HG02763 (cell line): ENCODE measurements at regions not wholly inside any gene's neighbourhood (a gene's known extent, or its start where the extent isn't known, plus 50 kb on each side); places are given as distances from the start of the nearest gene placed in this dataset.
"Not testable (repeated sequence)": the region's sequence is repeated elsewhere in the genome, so short reads cannot be mapped to it uniquely, and the experiment has no call there.

ENCODE experiments used
- ATAC-seq: cut with Tn5 transposase; IDR thresholded peaks from one replicate; pipeline ENCODE4 v1.9.1; 2021; ENCODE audit warnings: mild to moderate bottlenecking, moderate library complexity; ENCODE audit not compliant: unreplicated experiment

DNA sequence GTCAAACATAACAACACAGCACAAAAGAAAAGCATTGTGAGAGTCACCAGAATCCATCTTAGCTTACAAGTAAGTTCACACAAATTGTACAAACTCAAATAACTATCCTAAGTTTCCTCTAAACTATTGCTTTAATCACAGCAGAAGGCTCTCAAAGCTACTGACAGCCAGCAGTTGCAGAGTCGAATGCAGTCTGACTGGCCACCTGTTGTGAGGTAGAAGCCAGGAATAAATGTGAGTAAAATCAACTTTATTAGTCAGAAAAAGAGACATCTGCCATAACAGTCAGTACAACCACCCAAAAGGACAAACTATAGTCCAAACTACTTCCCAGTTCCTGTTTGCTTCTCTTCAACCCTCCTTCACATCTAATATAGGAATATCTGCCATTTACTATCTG is 231.7 kb upstream of the USP15 start:
- ATAC-seq, result no peak

DNA sequence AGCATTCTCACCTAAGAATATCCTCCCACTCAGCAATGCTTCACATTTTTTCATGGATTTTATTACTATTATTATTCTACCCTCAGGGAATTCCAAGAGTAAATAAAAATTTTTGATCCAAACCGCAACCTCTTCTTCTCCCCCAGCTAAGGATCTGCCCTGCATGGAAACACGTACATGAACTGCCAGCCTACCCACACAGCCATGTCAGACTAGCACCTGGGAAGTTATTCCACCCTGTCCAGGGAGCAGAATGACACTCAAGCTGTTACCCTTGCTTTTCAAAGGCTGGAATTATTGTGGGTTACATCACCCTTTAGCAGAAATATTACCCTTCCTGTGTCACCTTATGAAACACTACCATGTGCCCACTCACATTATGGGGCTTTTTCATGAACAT is 227.3 kb upstream of the USP15 start:
- ATAC-seq, result no peak

DNA sequence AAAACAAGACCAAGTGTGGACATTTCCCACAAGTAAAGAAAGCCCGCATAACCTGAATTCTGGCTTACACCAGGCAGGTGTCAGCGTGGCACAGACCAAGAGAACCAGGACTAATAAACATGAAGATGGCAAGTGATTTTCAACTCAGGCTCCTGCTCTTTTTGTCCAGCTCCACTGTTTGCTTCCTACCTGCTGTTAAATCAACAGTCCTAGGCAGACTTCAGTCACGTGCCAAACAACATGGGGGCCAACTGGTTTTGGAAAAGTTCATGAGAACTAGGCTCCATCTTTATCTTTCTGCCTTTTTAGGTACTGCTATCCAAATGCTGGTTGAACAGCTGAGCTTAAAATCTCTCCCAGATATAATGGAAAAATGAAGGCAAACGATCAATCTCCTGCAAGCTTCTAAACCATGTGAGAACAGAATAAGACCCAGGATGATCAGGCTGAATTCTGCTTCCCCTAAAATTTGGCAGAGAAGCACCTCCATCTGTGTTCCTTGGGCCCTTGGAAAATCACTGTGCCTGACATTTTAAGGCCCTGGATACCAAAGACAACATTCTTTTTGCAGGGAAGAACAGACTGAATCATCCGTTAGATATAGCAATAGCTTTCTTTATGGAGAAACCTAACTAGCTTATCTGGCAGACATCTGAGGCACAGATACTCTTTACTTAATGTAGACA is 215.6 kb upstream of the USP15 start:
- no peak for ATAC-seq

DNA sequence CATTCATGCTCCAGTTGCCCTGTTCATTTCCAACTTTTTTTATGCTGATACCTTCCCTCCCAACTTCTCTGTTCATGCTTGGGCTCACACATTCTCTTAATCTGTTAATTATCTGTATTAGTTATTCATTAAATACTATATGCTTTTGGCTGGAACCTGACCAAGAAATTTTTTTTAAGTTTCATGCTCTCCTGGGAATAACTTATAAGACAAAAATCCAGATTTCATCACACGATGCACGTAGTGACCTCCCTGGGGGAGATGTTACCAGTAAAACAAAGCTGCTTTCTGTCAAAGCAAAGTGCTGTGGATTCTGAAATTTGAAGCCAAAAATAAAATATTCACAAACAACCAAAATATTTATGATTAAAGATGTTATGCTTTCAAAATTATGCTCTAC is 215.0 kb upstream of the USP15 start:
- no peak for ATAC-seq

DNA sequence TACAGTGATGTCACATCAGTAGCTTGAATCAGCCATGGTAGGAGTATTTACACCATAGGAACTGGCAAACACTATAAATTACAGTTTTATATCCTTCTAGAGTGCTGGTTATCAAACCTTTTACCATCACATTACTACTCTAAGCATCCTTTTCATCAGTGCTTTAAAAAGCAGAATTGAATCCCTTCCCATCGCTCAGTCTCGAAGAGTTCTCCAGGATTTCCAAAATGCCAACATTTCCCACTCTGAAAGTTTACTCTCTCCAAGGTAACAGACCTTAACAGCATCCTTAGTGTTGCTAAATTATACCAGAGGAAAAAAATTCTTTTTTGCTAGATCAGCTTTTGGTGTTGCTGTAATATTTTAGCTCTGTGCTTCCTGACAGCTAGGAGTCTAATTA is 209.4 kb upstream of the USP15 start:
- no peak for ATAC-seq

DNA sequence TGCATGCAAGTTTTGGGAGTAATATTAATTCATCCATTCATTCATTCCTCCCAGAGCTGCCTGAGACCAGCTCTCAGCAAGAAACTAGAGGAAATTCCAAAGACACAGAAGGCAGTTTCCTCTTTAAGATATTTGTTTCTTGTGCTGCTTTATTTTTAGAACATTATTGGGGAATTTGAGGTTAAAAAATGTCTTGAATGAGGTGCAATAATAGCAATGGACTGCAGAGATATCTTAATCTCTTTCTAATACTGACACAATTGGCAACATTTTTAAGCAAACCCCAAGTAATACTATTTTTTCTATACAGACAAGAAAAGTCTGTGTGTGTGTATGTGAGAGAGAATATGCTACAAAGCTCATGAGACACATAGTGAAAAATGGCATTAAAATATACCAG is 190.2 kb upstream of the USP15 start:
- ATAC-seq, result no peak

DNA sequence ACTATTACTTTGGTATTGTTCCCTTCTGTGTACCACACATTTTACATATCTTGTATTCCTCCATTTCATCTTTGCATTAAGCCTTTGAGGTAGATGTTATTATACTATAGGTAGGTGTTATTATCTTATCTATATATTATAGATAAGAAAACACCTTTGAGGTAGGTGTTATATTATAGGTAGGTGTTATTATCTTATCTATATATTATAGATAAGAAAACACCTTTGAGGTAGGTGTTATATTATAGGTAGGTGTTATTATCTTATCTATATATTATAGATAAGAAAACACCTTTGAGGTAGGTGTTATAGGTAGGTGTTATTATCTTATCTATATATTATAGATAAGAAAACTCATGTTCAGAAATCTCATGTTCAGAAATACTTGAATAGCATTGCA is 187.0 kb upstream of the USP15 start:
- not testable (repeated sequence) for ATAC-seq

DNA sequence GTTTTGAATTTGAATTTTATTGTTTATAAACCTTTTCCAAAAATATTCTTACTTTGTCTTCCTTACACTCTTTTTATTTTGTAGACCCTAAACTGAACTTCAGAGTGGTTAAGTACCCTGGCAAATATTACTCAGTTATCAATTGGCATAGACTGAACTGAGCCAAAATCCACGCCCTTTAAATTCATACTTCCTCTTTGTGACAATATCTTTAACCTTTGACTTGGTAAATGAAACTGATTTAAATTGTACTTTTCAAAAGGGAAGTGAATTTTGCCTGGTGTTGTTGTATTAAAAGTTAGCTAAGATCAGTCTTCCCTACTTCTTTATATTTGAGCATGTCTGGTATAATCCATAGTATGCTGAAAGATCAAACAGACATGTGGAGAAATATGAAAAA is 184.3 kb upstream of the USP15 start:
- no peak for ATAC-seq

DNA sequence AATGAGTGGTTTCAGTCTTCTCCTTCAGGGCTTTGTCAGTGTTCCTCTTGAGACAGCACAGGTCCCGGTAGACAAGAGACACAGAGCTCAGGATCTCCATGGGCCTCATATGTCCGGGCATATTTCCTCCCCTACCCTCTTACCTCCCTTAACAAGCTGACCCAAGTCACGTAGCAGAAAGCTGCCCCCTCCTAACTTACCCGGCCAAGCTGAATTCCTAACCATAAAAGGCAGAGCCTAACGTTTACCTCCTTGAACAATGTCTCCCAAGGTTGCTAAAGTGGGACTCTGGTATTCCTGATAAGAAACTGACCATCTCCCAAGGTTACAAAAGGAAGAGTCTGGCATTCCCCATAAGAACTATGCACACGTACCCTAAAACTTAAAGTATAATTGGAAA is 182.2 kb upstream of the USP15 start:
- no peak for ATAC-seq

DNA sequence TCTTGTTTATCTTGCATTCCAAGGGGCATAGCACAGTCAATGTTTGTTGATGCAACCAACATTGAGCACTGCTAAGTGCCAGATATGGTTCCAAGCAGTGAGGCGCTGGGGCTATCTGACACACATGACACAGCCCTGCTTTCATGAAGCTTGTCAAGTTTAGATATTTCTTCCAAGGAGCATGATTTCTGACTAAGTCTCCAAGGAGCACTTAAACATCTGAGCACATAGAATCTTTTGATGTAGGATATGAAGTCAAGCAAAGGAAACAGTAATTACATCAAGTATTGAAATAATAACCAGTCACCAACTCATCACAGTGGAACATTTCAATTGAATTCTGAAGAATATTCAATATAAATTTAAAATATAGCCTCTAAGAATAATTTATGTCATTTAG is 177.8 kb upstream of the USP15 start:
- no peak for ATAC-seq

DNA sequence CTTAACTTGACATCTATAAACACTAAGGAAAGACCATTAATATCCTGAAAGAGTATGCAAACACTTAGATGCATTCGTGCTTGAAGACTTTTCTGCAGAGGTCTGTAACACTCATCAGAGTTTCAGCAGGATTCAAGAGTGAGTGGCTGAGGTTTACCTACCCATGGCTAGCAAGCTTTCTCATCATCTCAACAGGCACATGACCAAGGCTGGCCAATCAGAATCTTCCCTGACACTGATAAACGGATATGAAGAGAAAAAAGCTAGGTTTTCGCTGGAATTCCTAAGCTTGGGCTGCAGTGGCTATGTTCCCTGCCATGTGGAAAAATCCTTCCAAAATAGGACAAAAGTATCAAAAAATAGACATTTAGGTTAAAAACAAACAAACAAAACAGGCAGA is 162.1 kb upstream of the USP15 start:
- no peak for ATAC-seq

DNA sequence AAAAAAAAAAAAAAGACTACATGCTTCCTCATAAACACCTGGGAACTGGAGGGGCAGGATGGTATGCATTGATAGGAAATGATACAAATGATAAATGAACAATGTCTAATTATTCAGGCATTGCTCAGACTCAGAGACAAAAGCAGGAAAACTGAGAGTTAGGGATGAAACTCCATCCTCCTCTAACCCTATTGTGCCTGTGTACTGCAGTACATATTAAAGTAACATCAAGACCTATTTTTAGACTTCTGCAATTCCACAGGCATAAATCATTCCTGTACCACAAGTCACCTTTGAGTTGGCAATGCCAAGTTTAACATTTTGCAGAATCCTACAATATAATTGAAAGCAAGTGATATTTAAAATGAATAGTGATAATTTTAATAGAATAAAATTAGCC is 156.5 kb upstream of the USP15 start:
- ATAC-seq, result no peak

DNA sequence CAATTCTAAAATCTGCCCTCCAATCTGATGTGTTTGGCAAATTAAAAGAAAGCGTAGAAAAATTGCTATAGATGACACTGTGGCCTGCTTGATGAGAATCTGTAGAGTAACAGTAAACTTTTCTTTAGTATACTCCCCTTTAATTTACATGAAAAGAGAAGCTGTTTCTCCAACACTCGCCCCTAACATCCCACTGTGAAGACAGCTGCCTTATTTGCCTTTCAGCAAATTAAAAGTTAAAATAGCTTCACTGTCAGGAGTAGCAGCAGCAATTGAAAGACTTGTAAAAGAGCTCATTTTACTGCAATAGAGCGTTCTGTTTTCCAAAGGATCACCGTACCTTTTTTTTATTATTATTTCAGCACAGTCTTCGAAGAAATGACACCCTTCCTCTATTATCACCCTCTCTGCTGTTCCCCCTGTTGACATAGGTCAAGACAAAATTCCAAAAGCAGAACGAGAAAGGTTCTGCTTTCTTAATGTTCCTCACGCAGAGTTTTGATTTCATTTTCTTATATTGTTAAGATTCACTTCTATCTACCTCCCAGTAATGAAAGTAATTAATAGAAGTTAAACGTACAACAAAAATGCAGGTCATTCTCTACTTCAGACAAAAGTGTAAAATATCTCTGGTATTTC is 153.5 kb upstream of the USP15 start:
- ATAC-seq, result no peak

DNA sequence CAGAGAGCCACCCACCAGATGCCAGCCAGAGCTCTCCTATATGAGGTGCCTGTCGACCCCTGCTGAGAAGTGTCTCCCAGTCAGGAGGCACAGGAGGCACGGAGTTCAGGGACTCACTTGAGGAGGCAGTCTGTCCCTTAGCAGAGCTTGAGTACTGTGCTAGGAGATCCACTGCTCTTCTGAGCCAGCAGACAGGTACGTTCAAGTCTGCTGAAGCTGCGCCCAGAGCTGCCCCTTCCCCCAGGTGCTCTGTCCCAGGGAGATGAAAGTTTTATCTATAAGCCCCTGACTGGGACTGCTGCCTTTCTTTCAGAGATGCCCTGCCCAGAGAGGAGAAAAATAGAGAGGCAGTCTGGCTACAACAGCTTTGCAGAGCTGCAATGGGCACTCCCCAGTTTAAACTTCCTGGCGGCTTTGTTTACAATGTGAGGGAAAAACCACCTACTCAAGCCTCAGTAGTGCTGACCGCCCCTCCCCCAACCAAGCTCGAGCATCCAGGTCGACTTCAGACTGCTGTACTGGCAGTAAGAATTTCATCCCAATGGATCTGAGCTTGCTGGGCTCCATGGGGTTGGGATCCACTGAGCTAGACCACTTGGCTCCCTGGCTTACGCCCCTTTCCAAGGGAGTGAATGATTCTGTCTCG is 146.7 kb upstream of the USP15 start:
- no peak for ATAC-seq

DNA sequence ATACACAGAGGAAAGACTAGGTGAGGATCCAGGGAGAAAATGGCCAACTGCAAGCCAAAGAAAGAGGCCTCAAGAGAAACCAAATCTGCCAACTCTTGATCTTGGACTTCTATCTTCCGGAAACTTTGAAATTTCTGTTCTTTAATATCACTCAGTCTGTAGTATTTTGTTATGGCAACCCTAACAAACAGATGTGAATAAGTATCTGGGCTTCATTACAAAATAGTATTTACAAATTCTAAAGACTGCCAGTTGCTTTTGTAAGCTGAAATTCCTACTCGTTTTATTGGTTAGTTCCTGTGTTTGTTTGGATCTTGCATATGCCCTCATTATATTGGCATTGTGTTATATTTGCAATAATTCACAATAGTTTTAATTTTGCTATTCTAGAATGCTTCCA is 143.2 kb upstream of the USP15 start:
- ATAC-seq, result no peak

DNA sequence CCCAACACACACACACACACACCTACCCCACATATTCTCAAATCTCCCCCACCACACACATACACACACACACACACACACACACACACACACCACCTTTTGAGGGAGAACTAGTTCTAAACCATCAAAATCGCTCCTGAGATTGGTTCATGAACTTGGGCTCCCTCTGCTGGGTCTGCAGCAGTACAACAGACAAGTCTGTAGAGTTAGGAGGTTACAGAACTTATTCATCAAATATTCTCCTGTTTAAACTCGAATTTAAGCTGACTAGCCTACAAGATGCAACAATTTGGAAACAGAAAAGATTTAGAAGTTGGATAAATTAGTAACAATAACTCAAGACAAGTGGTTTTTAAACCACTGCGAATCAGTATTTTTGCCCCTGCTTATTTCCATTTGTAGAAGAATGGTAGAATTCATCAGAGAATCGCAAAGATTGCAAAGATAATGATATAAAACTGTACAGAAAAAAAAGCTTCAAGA is 136.4 kb upstream of the USP15 start:
- ATAC-seq, result peak; percentile 73

DNA sequence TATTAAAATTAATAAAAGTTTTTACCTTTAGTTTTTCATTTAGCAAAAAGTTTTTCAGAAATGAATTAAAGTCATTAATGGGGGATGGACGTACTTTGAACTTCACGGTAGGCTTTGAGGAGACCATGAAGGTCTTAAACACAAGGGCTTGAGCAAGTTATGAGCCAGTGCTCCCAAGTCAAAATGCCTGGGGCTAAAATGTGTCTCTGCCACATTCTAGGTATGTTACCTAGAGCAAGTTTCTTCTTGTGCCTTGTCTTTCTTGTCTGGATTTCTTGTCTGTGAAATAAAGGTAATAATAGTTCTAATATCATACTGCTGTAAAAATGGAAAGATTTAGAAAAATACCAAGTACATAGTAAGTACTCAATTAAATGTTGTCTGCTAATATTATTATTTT is 132.7 kb upstream of the USP15 start:
- no peak for ATAC-seq

DNA sequence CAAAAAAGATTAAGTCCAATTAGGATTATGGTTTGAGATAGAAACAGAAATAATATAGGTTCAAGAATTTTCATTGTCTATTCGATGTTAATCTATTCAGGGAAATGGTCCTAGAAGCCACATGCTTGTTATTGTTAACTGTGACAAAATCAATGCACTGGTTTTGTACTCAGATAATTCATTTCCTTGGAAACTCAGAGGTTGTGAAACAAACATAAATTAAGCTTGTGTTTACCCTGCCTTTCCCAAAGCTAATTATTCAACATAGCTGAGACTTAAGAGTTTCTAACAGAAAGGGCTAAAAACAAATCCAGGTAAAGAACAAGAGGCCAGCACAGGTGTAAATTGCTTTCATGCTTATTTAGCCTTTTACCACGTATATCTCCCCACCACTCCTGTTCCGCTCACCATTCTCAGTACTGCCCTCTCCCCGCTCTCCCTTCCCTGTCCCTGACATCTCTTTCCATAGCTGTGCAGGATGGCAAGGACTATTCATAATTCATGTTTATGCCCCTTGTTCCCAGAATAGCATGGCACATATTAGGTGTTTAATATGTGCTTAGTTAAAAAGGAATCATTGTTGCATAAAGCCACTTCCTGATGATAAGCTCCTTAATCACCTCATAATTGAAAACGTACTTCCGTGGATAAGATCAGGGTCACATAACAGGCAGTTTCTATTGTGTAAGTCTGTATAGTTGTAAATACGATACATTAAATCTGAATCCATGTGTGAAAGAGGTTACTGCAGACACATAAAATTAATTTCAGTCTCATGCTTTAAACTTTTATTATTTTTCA is 131.8 kb upstream of the USP15 start:
- ATAC-seq, result no peak

DNA sequence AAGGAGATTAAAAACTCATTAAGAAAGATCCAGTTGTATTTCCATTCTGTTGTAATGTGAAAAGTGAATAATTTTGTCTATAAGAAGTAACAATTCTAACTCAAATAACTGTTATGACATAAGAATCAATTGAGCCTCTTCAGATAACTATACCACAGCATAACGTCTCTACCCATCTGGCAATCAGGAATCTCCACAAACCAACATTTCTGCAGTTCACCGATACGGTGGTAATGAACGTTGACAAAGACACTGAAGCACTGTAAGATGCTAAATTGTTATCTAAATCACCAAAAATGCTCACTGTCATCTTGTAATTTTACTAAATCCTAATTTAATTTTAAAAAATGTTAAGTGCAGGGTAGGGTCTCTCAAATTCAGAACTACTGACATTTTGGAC is 130.9 kb upstream of the USP15 start:
- ATAC-seq, result no peak

DNA sequence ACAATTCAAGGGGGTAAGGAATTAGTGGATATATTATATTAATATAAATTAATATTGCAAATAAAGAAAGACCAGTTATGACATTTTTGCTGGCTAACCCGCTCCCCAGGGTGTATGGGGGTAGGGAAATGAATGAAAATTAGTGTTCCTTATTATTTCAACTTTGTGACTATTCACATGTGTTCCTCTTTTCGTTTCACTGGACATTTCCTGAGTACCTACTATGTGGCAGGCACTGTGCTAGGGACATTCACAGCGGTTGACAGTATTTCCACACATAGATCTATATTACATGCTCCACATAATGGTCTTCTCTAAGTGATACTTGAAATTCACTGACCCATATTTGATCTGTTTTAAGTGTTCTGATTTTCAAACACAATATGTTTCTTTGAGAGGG is 129.8 kb upstream of the USP15 start:
- no peak for ATAC-seq

DNA sequence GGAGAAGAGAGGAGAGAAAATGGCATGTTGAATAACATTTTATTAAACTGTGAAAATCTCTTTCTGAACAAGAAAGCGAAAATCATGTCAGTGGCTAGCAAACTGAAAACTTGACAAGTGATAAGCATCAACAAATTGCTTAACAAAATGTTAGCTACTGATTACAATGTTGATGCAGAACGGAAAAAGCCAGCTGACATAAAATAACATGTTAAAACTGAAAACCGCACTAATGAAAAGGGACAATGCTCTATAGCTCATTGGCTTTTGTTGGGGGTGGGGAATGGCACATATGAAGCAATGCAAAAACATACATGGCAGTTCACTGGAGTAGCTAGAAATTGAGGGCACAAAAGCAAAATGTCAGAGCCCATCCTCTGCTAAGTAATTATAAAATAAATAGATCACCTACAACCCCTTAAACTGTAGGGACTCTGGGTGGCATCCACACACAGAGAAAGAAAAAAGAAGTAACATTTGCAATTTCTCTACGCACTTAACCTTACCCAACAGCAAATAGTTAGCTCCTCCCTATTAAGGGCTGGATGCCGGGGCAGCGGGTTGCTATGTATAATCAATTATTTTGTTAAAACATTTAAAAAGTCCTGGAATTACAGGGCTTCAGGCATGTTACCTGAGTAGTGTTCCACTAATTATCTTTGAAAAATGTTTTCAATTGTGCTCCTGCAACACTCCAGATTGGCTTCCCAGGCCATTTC is 129.2 kb upstream of the USP15 start:
- ATAC-seq, result no peak
